GM23248 (cell line): ENCODE measurements at regions not wholly inside any gene's neighbourhood (a gene's known extent, or its start where the extent isn't known, plus 50 kb on each side); places are given as distances from the start of the nearest gene placed in this dataset.

Experiments
- DNase-seq: peaks from one replicate; pipeline ENCODE4 v3.0.0-alpha.2; 2015
- H2AFZ ChIP-seq: fragments of 200-600 bp; sonication (generic); 2 replicates; pipeline ENCODE4 v1.6.1; 2016; ENCODE audit warnings: antibody characterized with exemption
- H3F3A ChIP-seq: fragments of 200-600 bp; sonication (generic); 2 replicates; pipeline ENCODE4 v1.6.1; 2016; ENCODE audit warnings: mild to moderate bottlenecking, antibody characterized with exemption, mixed run types; ENCODE audit not compliant: insufficient read depth
- H3K27ac ChIP-seq: fragments of 200-600 bp; sonication (generic); 2 replicates; pipeline ENCODE4 v1.5.1; 2016; ENCODE audit warnings: mild to moderate bottlenecking
- H3K27me3 ChIP-seq: fragments of 200-600 bp; sonication (generic); replicated peaks from 2 replicates; pipeline ENCODE4 v1.6.1; 2016; ENCODE audit warnings: mild to moderate bottlenecking; ENCODE audit not compliant: insufficient read depth
- H3K36me3 ChIP-seq: fragments of 200-600 bp; sonication (generic); 2 replicates; pipeline ENCODE4 v1.6.1; 2016; ENCODE audit warnings: low read depth, mild to moderate bottlenecking
- H3K4me1 ChIP-seq: fragments of 200-600 bp; sonication (generic); 2 replicates; pipeline ENCODE4 v1.6.1; 2016; ENCODE audit warnings: mild to moderate bottlenecking; ENCODE audit not compliant: insufficient read depth
- H3K4me2 ChIP-seq: fragments of 200-600 bp; sonication (generic); one replicate; pipeline ENCODE4 v1.6.1; 2016; ENCODE audit warnings: mild to moderate bottlenecking; ENCODE audit not compliant: unreplicated experiment
- H3K4me3 ChIP-seq: fragments of 200-600 bp; sonication (generic); 2 replicates; pipeline ENCODE4 v1.5.1; 2016; ENCODE audit warnings: mild to moderate bottlenecking
- H3K79me2 ChIP-seq: fragments of 200-600 bp; sonication (generic); 2 replicates; pipeline ENCODE4 v1.6.1; 2016; ENCODE audit warnings: mild to moderate bottlenecking; ENCODE audit not compliant: insufficient read depth
- H3K9ac ChIP-seq: fragments of 200-600 bp; sonication (generic); 2 replicates; pipeline ENCODE4 v1.6.1; 2016; ENCODE audit warnings: mild to moderate bottlenecking
- H3K9me2 ChIP-seq: fragments of 200-600 bp; sonication (generic); 2 replicates; pipeline ENCODE4 v1.6.1; 2016; ENCODE audit warnings: mixed run types, mild to moderate bottlenecking, moderate library complexity; ENCODE audit not compliant: insufficient read depth
- H3K9me3 ChIP-seq: fragments of 200-600 bp; sonication (generic); one replicate; pipeline ENCODE4 v1.6.1; 2017; ENCODE audit warnings: low read depth
- H4K20me1 ChIP-seq: fragments of 200-600 bp; sonication (generic); 2 replicates; pipeline ENCODE4 v1.6.0; 2016; ENCODE audit not compliant: insufficient read depth
- EZH2 ChIP-seq: fragments of 200-600 bp; sonication (generic); IDR thresholded peaks from 2 replicates; pipeline ENCODE4 v1.6.1; 2018; ENCODE audit warnings: antibody characterized with exemption, mild to moderate bottlenecking; ENCODE audit not compliant: insufficient read depth, poor library complexity, severe bottlenecking
- EZH2phosphoT487 ChIP-seq: fragments of 200-600 bp; sonication (generic); IDR thresholded peaks from 2 replicates; pipeline ENCODE4 v1.6.1; 2018; ENCODE audit warnings: antibody characterized with exemption, moderate library complexity, mild to moderate bottlenecking, low read depth; ENCODE audit not compliant: insufficient read depth
- WGBS, 2 experiments: methylation state at CpG; one replicate each; pipeline ENCODE4 v1.1.6; 2015 to 2017; ENCODE audit warnings: low lambda C conversion rate in 2 of 2, low coverage in 1 of 2; ENCODE audit errors: missing lambda C conversion rate in 2 of 2; 5-methylcytosine and 5-hydroxymethylcytosine counted together
- in situ Hi-C: fragments of 300-500 bp; cut with MboI; formaldehyde crosslinking; loops from 2 replicates; pipeline ENCODE4 v1.15.0; 2020

- no peak overlapping the region for H2AFZ ChIP-seq
- in situ Hi-C loops: no loop called here
- no peak overlapping the region for H3K4me3 ChIP-seq
- H3K27me3 ChIP-seq: 0 out of 2 replicates have a peak, but pooled peaks cover 3% of the 10 kb centered on the region
- no peaks in the 10 kb centered on the region for H3K36me3 ChIP-seq
- no peak overlapping the region for H3K9ac ChIP-seq
- no peaks in the 10 kb centered on the region for H3F3A ChIP-seq
- no peak overlapping the region for H3K27ac ChIP-seq
- WGBS, 2 experiments: 6% methylated on average over 1 of the region's 1 CpG
- H4K20me1 ChIP-seq: no peaks in the 10 kb centered on the region
- H3K4me2 ChIP-seq: no peak overlapping the region
- TF ChIP-seq EZH2 (no peak), EZH2phosphoT487 (no peak)
- no peaks in the 10 kb centered on the region for H3K79me2 ChIP-seq
- H3K4me1 ChIP-seq: no peaks in the 10 kb centered on the region
- no peak for DNase-seq
- no peaks in the 10 kb centered on the region for H3K9me2 ChIP-seq
- no peaks in the 10 kb centered on the region for H3K9me3 ChIP-seq
These were observed 132.5 kb downstream of the ZNF326 start for GRCh38 chr1:90127288-90127953.

GRCh38 chr1:90126834-90127233 lies 131.9 kb downstream of the ZNF326 start:
- Histone ChIP-seq H3K27me3 (0 out of 2 replicates have a peak, but pooled peaks cover 3% of the 10 kb centered on the region), H3K9me3 (no peaks in the 10 kb centered on the region), H3K4me2 (no peak overlapping the region), H3K36me3 (no peaks in the 10 kb centered on the region), H3K4me1 (no peaks in the 10 kb centered on the region), H2AFZ (no peak overlapping the region), H3K79me2 (no peaks in the 10 kb centered on the region), H3K27ac (no peak overlapping the region), H3K4me3 (no peak overlapping the region), H3K9me2 (no peaks in the 10 kb centered on the region), H3F3A (no peaks in the 10 kb centered on the region), H3K9ac (no peak overlapping the region), H4K20me1 (no peaks in the 10 kb centered on the region)
- in situ Hi-C loops: no loop called here
- no peak for DNase-seq
- 30 to 35% methylated on average over 5 of the region's 5 CpGs for WGBS, 2 experiments
- TF ChIP-seq EZH2phosphoT487: no peak
- TF ChIP-seq EZH2: no peak

GRCh38 chr1:90122654-90123340 lies 127.9 kb downstream of the ZNF326 start:
- no peak for DNase-seq
- Histone ChIP-seq H4K20me1 (no peaks in the 10 kb centered on the region), H3K27me3 (no peaks in the 10 kb centered on the region; the same call in none of the 2 replicates), H3K4me2 (no peak overlapping the region), H3K79me2 (no peaks in the 10 kb centered on the region), H3K4me3 (no peak overlapping the region), H2AFZ (no peak overlapping the region), H3K27ac (no peak overlapping the region), H3K9ac (no peak overlapping the region), H3F3A (no peaks in the 10 kb centered on the region), H3K9me3 (no peaks in the 10 kb centered on the region), H3K4me1 (no peaks in the 10 kb centered on the region), H3K36me3 (no peaks in the 10 kb centered on the region), H3K9me2 (no peaks in the 10 kb centered on the region)
- in situ Hi-C loops: no loop called here
- no peak for TF ChIP-seq EZH2
- no peak for TF ChIP-seq EZH2phosphoT487
- 3 to 6% methylated on average over 4 of the region's 4 CpGs for WGBS, 2 experiments

- no peak overlapping the region for H3K27ac ChIP-seq
These were observed 119.7 kb downstream of the ZNF326 start for GRCh38 chr1:90114521-90115141.

More at GRCh38 chr1:90114521-90115141, 119.7 kb downstream of the ZNF326 start:
- no peaks in the 10 kb centered on the region for H3K79me2 ChIP-seq
- no peaks in the 10 kb centered on the region for H3K9me3 ChIP-seq
- in situ Hi-C loops: no loop called here
- H2AFZ ChIP-seq: no peak overlapping the region
- H3K36me3 ChIP-seq: no peaks in the 10 kb centered on the region
- TF ChIP-seq EZH2phosphoT487 (no peak), EZH2 (no peak)
- WGBS, 2 experiments: 8 to 16% methylated on average over 3 of the region's 3 CpGs
- no peaks in the 10 kb centered on the region for H3K4me1 ChIP-seq
- DNase-seq: peak; percentile 65
- H3K4me3 ChIP-seq: no peak overlapping the region
- H3K9me2 ChIP-seq: no peaks in the 10 kb centered on the region
- no peaks in the 10 kb centered on the region for H4K20me1 ChIP-seq
- no peak overlapping the region for H3K9ac ChIP-seq
- no peak overlapping the region for H3K4me2 ChIP-seq
- no peaks in the 10 kb centered on the region for H3F3A ChIP-seq
- H3K27me3 ChIP-seq: peaks cover 19% of the 10 kb centered on the region
